ENCODE measurements at regions not wholly inside any gene's neighbourhood (a gene's known extent, or its start where the extent isn't known, plus 50 kb on each side); places are given as distances from the start of the nearest gene placed in this dataset.

- ATAC-seq (ENCODE audit: low FRiP score): no peak
- no peak for DNase-seq (ENCODE audit: low spot score)
- no peak for TF ChIP-seq CTCF (IDR thresholded peaks at IDR 0.05)
Measured at GRCh38 chr4:149870008-149870407, 54.4 kb upstream of the IQCM start.

GRCh38 chr4:149881744-149882143, 66.1 kb upstream of the IQCM start:
- no peak for TF ChIP-seq CTCF (IDR thresholded peaks at IDR 0.05)
- no peak for DNase-seq (ENCODE audit: low spot score)
- no peak for ATAC-seq (ENCODE audit: low FRiP score)

- no peak for ATAC-seq (ENCODE audit: low FRiP score)
- TF ChIP-seq CTCF (IDR thresholded peaks at IDR 0.05): no peak
- DNase-seq (ENCODE audit: low spot score): no peak
Measured at GRCh38 chr4:149882251-149882650, 66.6 kb upstream of the IQCM start.

GRCh38 chr4:149884046-149884445, 68.4 kb upstream of the IQCM start:
- DNase-seq (ENCODE audit: low spot score) (no peak), ATAC-seq (ENCODE audit: low FRiP score) (peak; percentile 82)
- TF ChIP-seq CTCF (IDR thresholded peaks at IDR 0.05): no peak

- no peak for TF ChIP-seq CTCF (IDR thresholded peaks at IDR 0.05)
- ATAC-seq (ENCODE audit: low FRiP score) (no peak), DNase-seq (ENCODE audit: low spot score) (no peak)
Measured at GRCh38 chr4:149884529-149885181, 69.0 kb upstream of the IQCM start.

- DNase-seq (ENCODE audit: low spot score) (no peak), ATAC-seq (ENCODE audit: low FRiP score) (peak; percentile 42)
- TF ChIP-seq CTCF (IDR thresholded peaks at IDR 0.05): no peak
Measured at GRCh38 chr4:149885896-149886295, 70.3 kb upstream of the IQCM start.

- ATAC-seq (ENCODE audit: low FRiP score): no peak
- no peak for DNase-seq (ENCODE audit: low spot score)
- no peak for TF ChIP-seq CTCF (IDR thresholded peaks at IDR 0.05)
Measured at GRCh38 chr4:149886786-149887490, 71.3 kb upstream of the IQCM start.

Measured in omental fat pad (tissue), 3 donors.